ENCODE measurements at regions not wholly inside any gene's neighbourhood (a gene's known extent, or its start where the extent isn't known, plus 50 kb on each side); places are given as distances from the start of the nearest gene placed in this dataset.
"Not testable (repeated sequence)": the region's sequence is repeated elsewhere in the genome, so short reads cannot be mapped to it uniquely, and the experiment has no call there.

DNA sequence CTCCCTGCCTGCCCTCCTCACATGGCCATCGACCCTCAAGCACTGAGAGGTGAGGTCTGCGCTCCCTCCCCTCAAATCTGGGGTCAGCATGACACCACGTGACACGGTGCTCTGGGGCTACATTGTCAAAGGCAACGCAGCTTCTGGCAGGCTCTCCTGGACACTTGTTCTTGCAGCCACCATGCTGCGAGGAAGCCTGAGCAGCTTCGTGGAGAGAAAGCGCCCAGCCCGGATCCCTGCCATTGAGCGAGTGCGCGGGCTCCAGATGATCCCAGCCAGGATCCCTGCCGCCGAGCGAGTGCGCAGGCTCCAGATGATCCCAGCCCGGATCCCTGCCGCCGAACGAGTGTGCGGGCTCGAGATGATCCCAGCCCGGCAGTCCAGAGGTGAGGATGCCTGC lies 70.9 kb upstream of the METRNL start:
- no peak overlapping the region for H3K4me3 ChIP-seq
- no peaks in the 10 kb centered on the region for H3K27me3 ChIP-seq
- DNase-seq (no peak), ATAC-seq (no peak)
- peaks cover 0 to 15% (median 0%) of the 10 kb centered on the region in 9 donors for H3K4me1 ChIP-seq
- TF ChIP-seq, protein P1, sequence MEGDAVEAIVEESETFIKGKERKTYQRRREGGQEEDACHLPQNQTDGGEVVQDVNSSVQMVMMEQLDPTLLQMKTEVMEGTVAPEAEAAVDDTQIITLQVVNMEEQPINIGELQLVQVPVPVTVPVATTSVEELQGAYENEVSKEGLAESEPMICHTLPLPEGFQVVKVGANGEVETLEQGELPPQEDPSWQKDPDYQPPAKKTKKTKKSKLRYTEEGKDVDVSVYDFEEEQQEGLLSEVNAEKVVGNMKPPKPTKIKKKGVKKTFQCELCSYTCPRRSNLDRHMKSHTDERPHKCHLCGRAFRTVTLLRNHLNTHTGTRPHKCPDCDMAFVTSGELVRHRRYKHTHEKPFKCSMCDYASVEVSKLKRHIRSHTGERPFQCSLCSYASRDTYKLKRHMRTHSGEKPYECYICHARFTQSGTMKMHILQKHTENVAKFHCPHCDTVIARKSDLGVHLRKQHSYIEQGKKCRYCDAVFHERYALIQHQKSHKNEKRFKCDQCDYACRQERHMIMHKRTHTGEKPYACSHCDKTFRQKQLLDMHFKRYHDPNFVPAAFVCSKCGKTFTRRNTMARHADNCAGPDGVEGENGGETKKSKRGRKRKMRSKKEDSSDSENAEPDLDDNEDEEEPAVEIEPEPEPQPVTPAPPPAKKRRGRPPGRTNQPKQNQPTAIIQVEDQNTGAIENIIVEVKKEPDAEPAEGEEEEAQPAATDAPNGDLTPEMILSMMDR (IDR thresholded peaks at IDR 0.05) = no peak
- H3K27ac ChIP-seq = no peak overlapping the region
- H3K9me3 ChIP-seq = no peaks in the 10 kb centered on the region
- intact Hi-C loops (cut with DNase I) = no loop called here
- peaks cover 0 to 20% (median 0%) of the 10 kb centered on the region in 9 donors for H3K36me3 ChIP-seq
- WGBS, 2 donors = 95 to 97% methylated on average over 23 of the region's 23 CpGs

DNA sequence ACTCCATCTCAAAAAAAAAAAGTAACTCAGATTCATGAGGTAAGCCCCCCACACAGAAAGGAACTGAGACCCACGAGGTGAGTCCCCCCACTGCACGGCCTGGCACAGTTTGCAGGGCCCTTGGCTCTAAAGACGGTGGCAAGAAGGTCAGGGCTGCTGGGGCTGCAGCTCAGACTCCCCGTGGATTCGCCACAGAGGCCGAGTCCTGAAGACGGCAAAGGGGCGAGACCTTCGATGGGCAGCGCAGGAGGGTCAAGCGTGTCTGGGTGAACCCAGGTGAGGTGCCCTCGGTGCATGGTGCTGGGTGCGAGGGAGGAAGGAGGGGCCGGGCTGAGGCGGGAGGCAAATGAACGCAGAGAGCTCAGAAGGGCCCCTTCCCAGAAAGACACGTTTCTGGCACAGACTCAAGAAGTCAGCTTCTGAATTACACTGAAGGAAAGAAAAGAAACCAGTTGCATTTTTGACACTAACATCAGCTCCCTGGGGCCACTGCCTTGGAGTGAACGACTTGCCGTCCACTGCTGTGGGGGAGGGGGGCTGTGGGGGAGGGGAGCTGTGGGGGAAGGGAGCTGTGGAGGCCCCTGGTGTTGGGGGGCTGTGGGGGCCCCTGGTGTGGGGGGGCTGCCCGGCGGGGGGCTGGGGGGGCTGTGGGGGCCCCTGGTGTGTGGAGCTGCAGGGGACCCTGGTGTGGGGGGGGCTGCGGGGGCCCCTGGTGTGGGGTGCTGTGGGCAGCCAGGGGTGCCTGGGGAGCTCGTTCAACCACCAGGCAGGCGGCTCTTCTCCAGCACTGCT lies 69.8 kb upstream of the METRNL start:
- WGBS, 2 donors = 87 to 88% methylated on average over 22 to 24 of the region's 24 CpGs
- H3K36me3 ChIP-seq = peaks cover 0 to 20% (median 0%) of the 10 kb centered on the region in 9 donors
- H3K9me3 ChIP-seq = no peaks in the 10 kb centered on the region
- no peak overlapping the region for H3K27ac ChIP-seq
- no peak overlapping the region for H3K4me3 ChIP-seq
- TF ChIP-seq, protein P1 (IDR thresholded peaks at IDR 0.05) = no peak
- H3K4me1 ChIP-seq = peaks cover 0 to 15% (median 0%) of the 10 kb centered on the region in 9 donors
- DNase-seq (no peak), ATAC-seq (no peak)
- no peaks in the 10 kb centered on the region for H3K27me3 ChIP-seq
- intact Hi-C loops (cut with DNase I) = no loop called here

DNA sequence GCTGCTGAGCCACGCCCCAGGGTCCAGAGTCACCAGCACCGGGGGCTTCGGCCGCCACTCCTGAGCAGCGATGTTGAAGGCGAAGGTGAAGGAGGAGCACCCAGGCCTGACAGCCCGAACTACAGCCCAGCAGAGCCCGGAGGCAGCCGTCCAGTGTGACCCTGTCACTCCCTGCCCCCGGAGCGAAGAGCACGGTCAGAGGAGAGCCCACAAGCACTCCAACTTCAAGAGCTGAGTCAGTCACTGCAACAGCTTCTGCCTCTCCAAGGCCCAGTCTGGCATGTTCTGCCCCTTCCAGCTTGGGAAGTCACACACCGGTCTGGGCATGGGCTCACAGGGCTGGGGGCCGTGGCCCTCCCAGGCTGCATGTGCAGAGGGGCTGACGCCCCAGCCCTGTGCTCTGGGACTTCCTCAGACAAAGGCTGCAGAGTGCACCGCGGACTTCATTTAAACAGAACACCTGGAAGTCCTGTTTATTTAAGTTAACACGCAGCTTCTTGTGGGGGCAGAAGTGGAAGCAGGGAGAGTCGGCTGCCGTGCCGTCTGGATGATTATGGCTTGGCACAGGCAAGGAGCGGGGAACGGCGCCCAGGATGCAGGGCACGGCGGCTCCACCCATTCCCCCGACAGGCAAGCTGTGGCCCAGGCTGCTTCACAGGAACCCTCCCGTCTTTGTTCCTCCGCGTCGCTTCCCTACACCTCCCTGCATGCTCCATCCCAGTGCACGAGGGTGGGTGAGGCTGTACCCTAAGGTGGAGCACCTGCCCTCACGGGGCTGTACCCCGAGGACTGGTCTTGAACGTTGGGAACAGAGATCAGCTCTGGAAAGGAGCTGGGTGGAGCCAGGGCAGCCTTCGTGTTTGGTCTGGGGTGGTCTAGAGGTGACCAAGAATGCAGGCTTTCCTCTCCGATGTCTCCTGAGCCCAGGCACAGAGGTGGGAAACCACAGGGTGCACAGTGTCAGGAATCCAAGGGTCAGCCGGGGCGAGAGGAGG lies 68.9 kb upstream of the METRNL start:
- peaks cover 0 to 11% (median 0%) of the 10 kb centered on the region in 9 donors for H3K36me3 ChIP-seq
- no peak for ATAC-seq
- H3K27me3 ChIP-seq = no peaks in the 10 kb centered on the region
- intact Hi-C loops (cut with DNase I) = no loop called here
- peaks cover 0 to 15% (median 0%) of the 10 kb centered on the region in 9 donors for H3K4me1 ChIP-seq
- no peak overlapping the region for H3K27ac ChIP-seq
- H3K9me3 ChIP-seq = no peaks in the 10 kb centered on the region
- DNase-seq = no peak
- H3K4me3 ChIP-seq = no peak overlapping the region
- TF ChIP-seq, protein P1 (IDR thresholded peaks at IDR 0.05) = no peak
- WGBS, 2 donors = 86% methylated on average over 39 of the region's 39 CpGs

DNA sequence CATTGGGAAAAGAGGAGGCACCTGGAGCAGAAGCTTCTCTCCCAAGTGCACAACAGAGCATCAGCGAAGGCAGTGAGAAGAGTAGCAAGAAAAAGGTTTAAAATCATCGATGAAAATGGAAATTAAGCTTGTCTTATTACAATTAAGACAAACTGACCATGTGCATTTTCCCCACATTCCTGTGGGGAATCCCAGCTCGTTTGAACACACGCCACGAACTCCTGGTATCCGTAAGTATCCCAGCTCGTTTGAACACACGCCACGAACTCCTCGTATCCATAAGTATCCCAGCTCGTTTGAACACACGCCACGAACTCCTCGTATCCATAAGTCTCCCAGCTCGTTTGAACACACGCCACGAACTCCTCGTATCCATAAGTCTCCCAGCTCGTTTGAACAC lies 67.7 kb upstream of the METRNL start:
- ATAC-seq; DNase-seq; H3K9me3 ChIP-seq; H3K27me3 ChIP-seq; H3K27ac ChIP-seq; intact Hi-C loops (cut with DNase I); H3K36me3 ChIP-seq; H3K4me3 ChIP-seq: not testable (repeated sequence)
- H3K4me1 ChIP-seq = peaks cover 0 to 10% (median 0%) of the 10 kb centered on the region in 9 donors
- 91 to 97% methylated on average over 18 of the region's 19 CpGs for WGBS, 2 donors
